Cardiac muscle cell (in vitro differentiated cells and primary cell): ENCODE measurements at regions not wholly inside any gene's neighbourhood (a gene's known extent, or its start where the extent isn't known, plus 50 kb on each side); places are given as distances from the start of the nearest gene placed in this dataset.
"Not testable (repeated sequence)": the region's sequence is repeated elsewhere in the genome, so short reads cannot be mapped to it uniquely, and the experiment has no call there.

ENCODE experiments used
- DNase-seq, 2 donors: peaks; one replicate each; pipeline versions ENCODE4 v3.0.0 to v3.0.0-alpha.2; 2010 to 2017; ENCODE audit warnings: low read depth in 1 of 2, low spot score in 1 of 2
- H3K27ac ChIP-seq: fragments of 200-600 bp; sonication (generic); 2 replicates; pipeline ENCODE4 v1.5.1; 2016
- H3K27me3 ChIP-seq: fragments of 200-600 bp; sonication (generic); 2 replicates; pipeline ENCODE4 v1.6.0; 2016; ENCODE audit warnings: control low read depth
- H3K36me3 ChIP-seq: fragments of 200-600 bp; sonication (generic); 2 replicates; pipeline ENCODE4 v1.5.1; 2016; ENCODE audit warnings: control low read depth
- H3K4me1 ChIP-seq: fragments of 200-600 bp; sonication (generic); 2 replicates; pipeline ENCODE4 v1.8.1; 2017; ENCODE audit warnings: low read depth, mild to moderate bottlenecking, mixed run types
- H3K4me3 ChIP-seq: fragments of 200-600 bp; sonication (generic); 2 replicates; pipeline ENCODE4 v1.5.1; 2016; ENCODE audit warnings: mild to moderate bottlenecking
- H3K9me3 ChIP-seq: fragments of 200-600 bp; sonication (generic); 2 replicates; pipeline ENCODE4 v1.5.1; 2017; ENCODE audit warnings: low read depth, mild to moderate bottlenecking, control low read depth
- TF ChIP-seq, protein P1 (sequence below): IDR thresholded peaks from 2 replicates; pipeline ENCODE4 v1.5.1; 2012; ENCODE audit warnings: low read depth, mild to moderate bottlenecking, low read length

GRCh38 chr15:20340331-20340811 is 201.2 kb downstream of the GOLGA6L6 start:
- peaks cover 21% of the 10 kb centered on the region for H3K9me3 ChIP-seq
- no peaks in the 10 kb centered on the region for H3K4me1 ChIP-seq
- H3K4me3 ChIP-seq, result no peak overlapping the region
- H3K27me3 ChIP-seq, result no peaks in the 10 kb centered on the region
- no peak overlapping the region for H3K27ac ChIP-seq
- peak in 1 of 2 donors; percentile 44 for DNase-seq
- H3K36me3 ChIP-seq, result no peaks in the 10 kb centered on the region
- TF ChIP-seq, protein P1, sequence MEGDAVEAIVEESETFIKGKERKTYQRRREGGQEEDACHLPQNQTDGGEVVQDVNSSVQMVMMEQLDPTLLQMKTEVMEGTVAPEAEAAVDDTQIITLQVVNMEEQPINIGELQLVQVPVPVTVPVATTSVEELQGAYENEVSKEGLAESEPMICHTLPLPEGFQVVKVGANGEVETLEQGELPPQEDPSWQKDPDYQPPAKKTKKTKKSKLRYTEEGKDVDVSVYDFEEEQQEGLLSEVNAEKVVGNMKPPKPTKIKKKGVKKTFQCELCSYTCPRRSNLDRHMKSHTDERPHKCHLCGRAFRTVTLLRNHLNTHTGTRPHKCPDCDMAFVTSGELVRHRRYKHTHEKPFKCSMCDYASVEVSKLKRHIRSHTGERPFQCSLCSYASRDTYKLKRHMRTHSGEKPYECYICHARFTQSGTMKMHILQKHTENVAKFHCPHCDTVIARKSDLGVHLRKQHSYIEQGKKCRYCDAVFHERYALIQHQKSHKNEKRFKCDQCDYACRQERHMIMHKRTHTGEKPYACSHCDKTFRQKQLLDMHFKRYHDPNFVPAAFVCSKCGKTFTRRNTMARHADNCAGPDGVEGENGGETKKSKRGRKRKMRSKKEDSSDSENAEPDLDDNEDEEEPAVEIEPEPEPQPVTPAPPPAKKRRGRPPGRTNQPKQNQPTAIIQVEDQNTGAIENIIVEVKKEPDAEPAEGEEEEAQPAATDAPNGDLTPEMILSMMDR, result no peak

DNA sequence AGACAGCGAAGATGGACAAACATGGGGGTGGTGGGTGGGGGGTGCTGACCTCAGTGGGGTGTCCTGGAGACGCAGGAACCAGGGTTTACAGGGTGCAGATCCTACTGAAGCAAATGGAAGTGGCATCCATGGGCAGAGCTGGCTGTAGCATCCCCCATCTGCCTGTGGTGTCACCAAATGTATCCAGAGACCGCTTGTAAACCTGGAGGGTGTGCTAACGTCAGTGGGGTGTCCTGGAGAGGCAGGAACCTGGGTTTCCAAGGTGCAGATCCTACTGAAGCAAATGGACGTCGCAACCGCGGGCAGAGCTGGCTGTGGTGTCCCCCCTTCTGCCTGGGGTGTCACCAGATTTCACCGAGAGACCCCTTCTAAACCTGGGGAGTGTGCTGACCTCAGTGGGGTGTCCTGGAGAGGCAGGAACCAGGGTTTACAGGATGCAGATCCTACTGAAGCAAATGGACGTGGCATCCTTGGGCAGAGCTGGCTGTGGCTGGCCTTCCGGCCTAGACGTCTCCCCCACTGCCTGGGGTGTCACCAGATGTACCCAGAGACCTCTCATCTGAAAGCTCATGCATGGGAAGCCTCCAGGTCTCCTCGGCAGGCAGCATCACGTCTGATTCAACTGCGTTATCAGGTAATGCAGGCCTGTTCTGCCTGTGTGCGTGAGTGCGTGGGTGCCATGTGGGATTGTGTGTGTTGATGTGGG is 202.4 kb downstream of the GOLGA6L6 start:
- not testable (repeated sequence) for H3K4me1 ChIP-seq, H3K4me3 ChIP-seq, H3K27me3 ChIP-seq, H3K27ac ChIP-seq, H3K36me3 ChIP-seq, DNase-seq
- H3K9me3 ChIP-seq, result peaks cover 19% of the 10 kb centered on the region

GRCh38 chr15:20338671-20339070 is 202.9 kb downstream of the GOLGA6L6 start:
- peaks cover 19% of the 10 kb centered on the region for H3K9me3 ChIP-seq
- not testable (repeated sequence) for DNase-seq, H3K27me3 ChIP-seq, H3K36me3 ChIP-seq, H3K27ac ChIP-seq, H3K4me1 ChIP-seq, H3K4me3 ChIP-seq

DNA sequence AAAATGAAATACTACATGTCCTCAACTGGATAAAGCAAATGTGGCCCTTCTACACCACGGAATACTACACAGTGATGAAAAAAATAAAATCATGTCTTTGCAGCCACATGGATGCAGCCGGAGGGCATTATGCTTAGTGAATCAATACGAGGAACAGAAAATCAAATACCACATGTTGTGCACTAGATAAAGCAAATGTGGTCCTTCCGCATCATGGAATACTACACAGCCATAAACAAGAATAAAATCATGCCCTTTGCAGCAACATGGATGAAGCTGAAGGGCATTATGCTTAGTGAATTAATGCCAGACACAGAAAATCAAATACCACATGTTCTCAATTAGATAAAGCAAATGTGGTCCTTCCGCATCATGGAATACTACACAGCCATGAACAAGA is 204.4 kb downstream of the GOLGA6L6 start:
- not testable (repeated sequence) for H3K36me3 ChIP-seq, DNase-seq, H3K27ac ChIP-seq, H3K4me1 ChIP-seq, H3K4me3 ChIP-seq, H3K27me3 ChIP-seq
- peaks cover 19% of the 10 kb centered on the region for H3K9me3 ChIP-seq

- H3K4me3 ChIP-seq, H3K4me1 ChIP-seq, H3K27me3 ChIP-seq, H3K27ac ChIP-seq, H3K36me3 ChIP-seq, H3K9me3 ChIP-seq, DNase-seq: not testable (repeated sequence)
Measured at GRCh38 chr15:20334451-20334850, 207.1 kb downstream of the GOLGA6L6 start.

GRCh38 chr15:20325751-20326150 is 215.8 kb downstream of the GOLGA6L6 start:
- H3K27me3 ChIP-seq, DNase-seq, H3K4me3 ChIP-seq, H3K4me1 ChIP-seq, H3K36me3 ChIP-seq, H3K9me3 ChIP-seq, H3K27ac ChIP-seq: not testable (repeated sequence)

- H3K27me3 ChIP-seq, H3K36me3 ChIP-seq, H3K4me3 ChIP-seq, DNase-seq, H3K4me1 ChIP-seq, H3K9me3 ChIP-seq, H3K27ac ChIP-seq: not testable (repeated sequence)
Measured at GRCh38 chr15:20317132-20317531, 224.5 kb downstream of the GOLGA6L6 start.

GRCh38 chr15:20311014-20311680 is 230.5 kb downstream of the GOLGA6L6 start:
- not testable (repeated sequence) for H3K4me3 ChIP-seq, H3K27me3 ChIP-seq, H3K9me3 ChIP-seq, H3K27ac ChIP-seq, H3K4me1 ChIP-seq, H3K36me3 ChIP-seq, DNase-seq

- Histone ChIP-seq H3K36me3 (no peaks in the 10 kb centered on the region), H3K9me3 (peaks cover 2% of the 10 kb centered on the region), H3K4me3 (no peak overlapping the region), H3K27ac (no peak overlapping the region), H3K27me3 (no peaks in the 10 kb centered on the region), H3K4me1 (no peaks in the 10 kb centered on the region)
- TF ChIP-seq, protein P1, result no peak
- DNase-seq, result no peak
Measured at GRCh38 chr15:20310603-20311002, 231.0 kb downstream of the GOLGA6L6 start.

- H3K4me3 ChIP-seq, H3K27ac ChIP-seq, H3K9me3 ChIP-seq: not testable (repeated sequence)
Measured at GRCh38 chr15:20309966-20310365, 231.6 kb downstream of the GOLGA6L6 start.

GRCh38 chr15:20309395-20309794 is 232.2 kb downstream of the GOLGA6L6 start:
- not testable (repeated sequence) for DNase-seq, H3K36me3 ChIP-seq, H3K4me3 ChIP-seq, H3K9me3 ChIP-seq, H3K4me1 ChIP-seq, H3K27ac ChIP-seq, H3K27me3 ChIP-seq

More at GRCh38 chr15:20309966-20310365, 231.6 kb downstream of the GOLGA6L6 start:
- not testable (repeated sequence) for DNase-seq, H3K4me1 ChIP-seq, H3K36me3 ChIP-seq, H3K27me3 ChIP-seq

DNA sequence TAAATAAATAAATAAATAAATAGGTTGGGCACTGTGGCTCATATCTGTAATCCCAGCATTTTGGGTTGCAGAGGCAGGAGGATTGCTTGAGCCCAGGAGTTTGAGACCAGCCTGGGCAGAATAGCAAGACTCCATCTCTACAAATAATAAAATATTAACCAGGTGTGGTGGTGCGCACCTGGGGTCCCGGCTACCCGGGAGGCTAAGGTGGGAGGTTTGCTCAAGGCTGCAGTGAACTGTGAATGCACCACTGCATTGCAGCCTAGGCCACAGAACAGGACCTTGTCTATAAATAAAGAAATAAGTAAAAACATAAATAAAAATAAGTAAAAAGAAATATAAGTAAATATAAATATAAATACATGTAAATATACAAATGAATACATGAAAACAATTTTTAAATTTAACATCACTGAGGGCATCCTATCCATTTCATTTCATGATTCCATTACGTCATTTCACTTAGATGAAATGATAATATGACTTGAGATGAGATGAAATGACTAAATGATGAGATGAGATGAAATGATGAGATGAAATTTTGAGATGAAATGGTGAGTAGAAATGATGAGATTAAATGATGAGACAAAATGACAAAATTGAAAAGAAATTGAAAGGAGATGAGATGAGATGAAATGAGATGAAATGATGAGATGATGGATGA is 233.4 kb downstream of the GOLGA6L6 start:
- H3K27ac ChIP-seq, H3K4me3 ChIP-seq, DNase-seq, H3K27me3 ChIP-seq, H3K36me3 ChIP-seq, H3K9me3 ChIP-seq, H3K4me1 ChIP-seq: not testable (repeated sequence)
